Endothelial cell of umbilical vein (primary cell): ENCODE measurements at regions not wholly inside any gene's neighbourhood (a gene's known extent, or its start where the extent isn't known, plus 50 kb on each side); places are given as distances from the start of the nearest gene placed in this dataset.

Source experiments
- BruUV-seq: library from RNA; stranded (reverse); fragments of 400-500 nt; replicated peaks from 2 replicates; lab custom pipeline; 2021; lab: Mats Ljungman, UMichigan
- CTCF ChIA-PET: fragments of 300-600, 350-600 bp; sonication (Branson Sonifier 250); formaldehyde crosslinking; loops from one replicate; lab custom pipeline; 2021; ENCODE audit warnings: antibody characterized with exemption, inconsistent platforms; lab: Charles Lee
- POLR2A ChIA-PET: fragments of 300-600, 350-600 bp; sonication (Branson Sonifier 250); formaldehyde crosslinking; loops from one replicate; lab custom pipeline; 2021; ENCODE audit warnings: antibody characterized with exemption, inconsistent platforms; lab: Charles Lee
- DNase-seq: peaks from one replicate; pipeline ENCODE4 v3.0.0-alpha.2; 2011; ENCODE audit warnings: low read depth, low spot score
- FAIRE-seq: peaks from 2 replicates; lab custom pipeline; 2011; peaks lifted over from hg19 to GRCh38; lab: Jason Lieb, UNC
- H2AFZ ChIP-seq: 2 replicates; pipeline ENCODE4 v1.6.0; 2012; ENCODE audit warnings: low read depth, low read length, control low read depth, inconsistent platforms
- H3K27ac ChIP-seq: 2 replicates; pipeline ENCODE4 v1.5.1; 2011; ENCODE audit warnings: low read depth, mild to moderate bottlenecking, control low read depth, low read length, moderate library complexity; ENCODE audit not compliant: insufficient read depth
- H3K27me3 ChIP-seq, 2 experiments: 2 replicates each; pipeline versions ENCODE4 v1.6.0 to v1.6.1; 2011; ENCODE audit warnings: low read length in 2 of 2, mixed read lengths in 1 of 2; ENCODE audit not compliant: control insufficient read depth in 2 of 2, insufficient read depth in 2 of 2
- H3K36me3 ChIP-seq, 2 experiments: 2 replicates in 1 of 2; 3 replicates in 1 of 2; pipeline ENCODE4 v1.5.1; 2011; ENCODE audit warnings: low read length in 2 of 2, mild to moderate bottlenecking in 1 of 2, moderate library complexity in 1 of 2; ENCODE audit not compliant: control insufficient read depth in 2 of 2, insufficient read depth in 2 of 2; ENCODE audit errors: extremely low read depth in 1 of 2
- H3K4me1 ChIP-seq: 3 replicates; pipeline ENCODE4 v1.5.1; 2011; ENCODE audit warnings: mild to moderate bottlenecking, low read length; ENCODE audit not compliant: control insufficient read depth, insufficient read depth; ENCODE audit errors: extremely low read depth
- H3K4me2 ChIP-seq: 2 replicates; pipeline ENCODE4 v1.6.1; 2011; ENCODE audit warnings: low read length, control low read depth, mixed read lengths; ENCODE audit not compliant: insufficient read depth
- H3K4me3 ChIP-seq, 3 experiments: fragments of 200-600 bp in 1 of 3; sonication (generic), shearing (Covaris generic) in 1 of 3; replicated peaks in 1 of 3; 2 replicates each; pipeline ENCODE4 v1.5.1; 2011 to 2016; ENCODE audit warnings: control low read depth in 3 of 3, low read length in 3 of 3, mild to moderate bottlenecking in 2 of 3, inconsistent platforms in 1 of 3, low read depth in 1 of 3, moderate library complexity in 1 of 3; ENCODE audit not compliant: insufficient read depth in 1 of 3
- H3K79me2 ChIP-seq: 2 replicates; pipeline ENCODE4 v1.6.0; 2012; ENCODE audit warnings: low read length, inconsistent platforms; ENCODE audit not compliant: control insufficient read depth, insufficient read depth
- H3K9ac ChIP-seq: replicated peaks from 2 replicates; pipeline ENCODE3; 2011; ENCODE audit warnings: low read length, control low read depth; ENCODE audit not compliant: insufficient read depth; ENCODE audit errors: extremely low read depth
- H3K9me1 ChIP-seq: replicated peaks from 3 replicates; pipeline ENCODE4 v1.6.0; 2011; ENCODE audit warnings: mild to moderate bottlenecking, low read length; ENCODE audit not compliant: control insufficient read depth, insufficient read depth; ENCODE audit errors: extremely low read depth
- H3K9me3 ChIP-seq: replicated peaks from 2 replicates; pipeline ENCODE4 v1.5.1; 2012; ENCODE audit warnings: low read length, inconsistent platforms; ENCODE audit not compliant: control insufficient read depth, insufficient read depth
- H4K20me1 ChIP-seq: replicated peaks from 2 replicates; pipeline ENCODE3; 2011; ENCODE audit warnings: mild to moderate bottlenecking, low read length; ENCODE audit not compliant: control insufficient read depth, insufficient read depth; ENCODE audit errors: extremely low read depth
- FOS ChIP-seq: IDR thresholded peaks from 2 replicates; pipeline ENCODE4 v1.6.1; 2011; ENCODE audit warnings: mild to moderate bottlenecking, low read length, moderate library complexity, borderline replicate concordance; ENCODE audit not compliant: insufficient read depth
- POLR2A ChIP-seq: IDR thresholded peaks from 2 replicates; pipeline ENCODE4 v1.6.1; 2012; ENCODE audit warnings: low read depth, mild to moderate bottlenecking, control low read depth, low read length
- dilution Hi-C: fragments of 300-500 bp; cut with MboI; formaldehyde crosslinking; loops from one replicate; pipeline ENCODE4 v1.15.0; 2019; ENCODE audit warnings: low sequenced_read_pairs; ENCODE audit not compliant: extremely low pct_ligation_motif_present
- intact Hi-C: fragments of 100-400 bp; cut with micrococcal nuclease; formaldehyde crosslinking; loops from one replicate; pipeline ENCODE4 v1.10.0; 2022
- TF ChIP-seq, protein P1 (sequence below): IDR thresholded peaks from 2 replicates; pipeline ENCODE4 v1.6.1; 2011; ENCODE audit not compliant: insufficient read depth, insufficient read length
- TF ChIP-seq, protein P2 (sequence below), 2 donors: IDR thresholded peaks; 1 replicate in 1 of 2; 2 replicates in 1 of 2; pipeline ENCODE4 v1.5.1; 2011; ENCODE audit warnings: low read length in 2 of 2, mild to moderate bottlenecking in 2 of 2, moderate library complexity in 2 of 2, control low read depth in 1 of 2, inconsistent platforms in 1 of 2, low read depth in 1 of 2; ENCODE audit not compliant: insufficient read depth in 1 of 2; ENCODE audit errors: extremely low read depth in 1 of 2

DNA sequence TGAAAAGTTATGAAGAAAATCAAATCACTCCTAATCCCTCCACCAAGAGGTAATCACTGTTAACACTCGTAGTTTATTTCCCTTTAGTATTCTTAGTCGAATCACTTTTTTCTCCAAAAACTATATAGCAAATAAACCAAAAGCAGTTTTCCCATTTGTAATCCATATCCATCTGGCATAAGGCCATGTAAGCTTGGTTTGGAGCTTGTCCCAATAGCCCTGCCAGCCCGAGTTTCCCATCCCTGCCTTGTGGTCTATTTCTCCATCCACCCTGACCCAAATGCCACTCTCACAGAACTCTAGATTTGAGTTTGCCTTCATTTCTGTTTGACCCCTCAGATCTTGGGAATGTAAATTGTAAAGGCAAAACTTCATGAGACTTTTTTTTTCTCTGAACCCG, 71.8 kb upstream of the DSP start:
- H3K27me3 ChIP-seq: no peaks in the 10 kb centered on the region
- BruUV-seq: no TSS peak
- H3K9me3 ChIP-seq: no peaks in the 10 kb centered on the region
- H3K4me1 ChIP-seq: no peaks in the 10 kb centered on the region
- FAIRE-seq (no peak), DNase-seq (no peak)
- no peak for TF ChIP-seq POLR2A
- no peak for TF ChIP-seq FOS
- TF ChIP-seq, protein P1, sequence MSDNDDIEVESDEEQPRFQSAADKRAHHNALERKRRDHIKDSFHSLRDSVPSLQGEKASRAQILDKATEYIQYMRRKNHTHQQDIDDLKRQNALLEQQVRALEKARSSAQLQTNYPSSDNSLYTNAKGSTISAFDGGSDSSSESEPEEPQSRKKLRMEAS: no peak
- no peak overlapping the region for H3K27ac ChIP-seq
- no peaks in the 10 kb centered on the region for H3K9me1 ChIP-seq
- dilution Hi-C loops (no loop called here), intact Hi-C loops (no loop called here)
- H4K20me1 ChIP-seq: no peaks in the 10 kb centered on the region
- ChIA-PET POLR2A (no interaction called here), CTCF (no interaction called here)
- no peaks in the 10 kb centered on the region for H3K36me3 ChIP-seq
- no peak overlapping the region for H3K4me2 ChIP-seq
- H3K9ac ChIP-seq: no peak overlapping the region
- no peak overlapping the region for H2AFZ ChIP-seq
- H3K4me3 ChIP-seq: no peak overlapping the region
- H3K79me2 ChIP-seq: no peaks in the 10 kb centered on the region

DNA sequence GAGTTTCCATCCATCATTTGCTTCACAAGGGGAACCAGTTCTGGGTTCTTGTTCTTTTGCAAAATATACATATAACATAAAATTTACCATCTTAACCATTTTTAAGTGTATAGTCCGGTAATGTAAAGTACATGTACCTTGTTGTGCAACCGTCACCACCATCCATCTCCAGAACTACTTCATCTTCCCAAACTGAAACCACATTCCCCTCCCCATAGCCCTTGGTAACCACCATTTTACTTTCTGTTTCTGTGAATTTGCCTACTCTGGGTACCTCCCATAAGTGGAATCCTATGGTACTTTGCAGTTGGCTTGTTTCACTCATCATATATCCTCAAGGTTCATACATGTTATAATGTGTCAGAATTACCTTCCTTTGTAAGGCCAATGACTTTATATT, 70.3 kb upstream of the DSP start:
- DNase-seq (no peak), FAIRE-seq (no peak)
- no peaks in the 10 kb centered on the region for H3K27me3 ChIP-seq
- H3K9me3 ChIP-seq: no peaks in the 10 kb centered on the region
- H3K27ac ChIP-seq: no peak overlapping the region
- POLR2A ChIA-PET: no interaction called here
- no peak overlapping the region for H3K9ac ChIP-seq
- no peaks in the 10 kb centered on the region for H3K4me1 ChIP-seq
- no peak overlapping the region for H2AFZ ChIP-seq
- no peak overlapping the region for H3K4me2 ChIP-seq
- dilution Hi-C loops (no loop called here), intact Hi-C loops (no loop called here)
- BruUV-seq: no TSS peak
- no peaks in the 10 kb centered on the region for H4K20me1 ChIP-seq
- CTCF ChIA-PET: no interaction called here
- H3K79me2 ChIP-seq: no peaks in the 10 kb centered on the region
- no peaks in the 10 kb centered on the region for H3K36me3 ChIP-seq
- no peak overlapping the region for H3K4me3 ChIP-seq
- no peak for TF ChIP-seq FOS
- TF ChIP-seq, protein P2, sequence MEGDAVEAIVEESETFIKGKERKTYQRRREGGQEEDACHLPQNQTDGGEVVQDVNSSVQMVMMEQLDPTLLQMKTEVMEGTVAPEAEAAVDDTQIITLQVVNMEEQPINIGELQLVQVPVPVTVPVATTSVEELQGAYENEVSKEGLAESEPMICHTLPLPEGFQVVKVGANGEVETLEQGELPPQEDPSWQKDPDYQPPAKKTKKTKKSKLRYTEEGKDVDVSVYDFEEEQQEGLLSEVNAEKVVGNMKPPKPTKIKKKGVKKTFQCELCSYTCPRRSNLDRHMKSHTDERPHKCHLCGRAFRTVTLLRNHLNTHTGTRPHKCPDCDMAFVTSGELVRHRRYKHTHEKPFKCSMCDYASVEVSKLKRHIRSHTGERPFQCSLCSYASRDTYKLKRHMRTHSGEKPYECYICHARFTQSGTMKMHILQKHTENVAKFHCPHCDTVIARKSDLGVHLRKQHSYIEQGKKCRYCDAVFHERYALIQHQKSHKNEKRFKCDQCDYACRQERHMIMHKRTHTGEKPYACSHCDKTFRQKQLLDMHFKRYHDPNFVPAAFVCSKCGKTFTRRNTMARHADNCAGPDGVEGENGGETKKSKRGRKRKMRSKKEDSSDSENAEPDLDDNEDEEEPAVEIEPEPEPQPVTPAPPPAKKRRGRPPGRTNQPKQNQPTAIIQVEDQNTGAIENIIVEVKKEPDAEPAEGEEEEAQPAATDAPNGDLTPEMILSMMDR (IDR thresholded peaks at IDR 0.05; ENCODE audit: extremely low read depth in 1 of 2, insufficient read depth in 1 of 2, low read depth in 1 of 2, low read length in 2 of 2): no peak
- H3K9me1 ChIP-seq: no peaks in the 10 kb centered on the region
